Activated naive CD4-positive, alpha-beta T cell treated with Interleukin-2 at 50 U/mL for 16 hours (primary cell): ENCODE measurements at regions not wholly inside any gene's neighbourhood (a gene's known extent, or its start where the extent isn't known, plus 50 kb on each side); places are given as distances from the start of the nearest gene placed in this dataset.
"Not testable (repeated sequence)": the region's sequence is repeated elsewhere in the genome, so short reads cannot be mapped to it uniquely, and the experiment has no call there.

Experiments
- DNase-seq: peaks from one replicate; pipeline ENCODE4 v3.0.0-alpha.2; 2020

GRCh38 chr10:114708084-114708483 lies 50.0 kb upstream of the ABLIM1 start:
- DNase-seq = no peak

GRCh38 chr10:114708717-114709335 lies 50.8 kb upstream of the ABLIM1 start:
- no peak for DNase-seq

- no peak for DNase-seq
Observed at GRCh38 chr10:114709984-114710383, 51.9 kb upstream of the ABLIM1 start.

GRCh38 chr10:114711176-114711868 lies 53.2 kb upstream of the ABLIM1 start:
- DNase-seq = no peak

DNA sequence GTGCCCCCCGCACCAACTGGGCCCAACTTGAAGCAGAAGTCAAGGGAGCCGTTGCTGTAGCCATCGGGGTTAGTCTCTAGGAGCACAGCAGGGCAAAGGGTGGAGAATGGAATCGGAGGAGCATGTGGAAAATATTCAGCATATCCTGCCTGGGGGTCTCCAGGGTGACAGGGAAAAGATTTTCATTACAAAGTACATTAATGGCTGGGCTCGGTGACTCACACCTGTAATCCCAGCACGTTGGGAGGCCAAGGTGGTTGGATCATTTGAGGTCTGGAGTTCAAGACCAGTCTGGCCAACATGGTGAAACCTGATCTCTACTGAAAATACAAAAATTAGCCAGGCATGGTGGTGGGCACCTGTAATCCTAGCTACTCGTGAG lies 53.8 kb upstream of the ABLIM1 start:
- DNase-seq = no peak

GRCh38 chr10:114713525-114714090 lies 55.5 kb upstream of the ABLIM1 start:
- no peak for DNase-seq

DNA sequence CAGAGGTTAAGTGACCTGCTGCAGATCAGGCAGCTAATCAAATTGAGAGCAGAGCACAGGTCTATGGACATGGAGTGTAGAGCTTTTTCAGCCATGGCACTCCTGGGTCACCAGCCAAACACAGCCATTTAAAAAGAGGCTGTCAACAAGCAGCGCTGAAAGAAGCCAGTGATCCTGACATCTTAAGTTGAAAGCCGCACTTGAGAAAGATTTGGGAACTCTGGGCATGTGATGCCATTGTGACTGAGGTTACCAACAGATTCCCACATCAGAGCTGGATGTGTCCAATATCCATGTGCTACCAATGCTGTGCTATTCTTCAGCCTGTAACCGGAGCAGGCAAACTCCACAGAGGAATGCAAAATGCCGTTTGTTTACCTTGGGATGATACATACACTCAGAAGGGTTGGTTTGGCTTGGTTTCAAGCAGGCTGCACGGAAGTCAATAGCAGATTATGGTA lies 56.2 kb upstream of the ABLIM1 start:
- no peak for DNase-seq

DNA sequence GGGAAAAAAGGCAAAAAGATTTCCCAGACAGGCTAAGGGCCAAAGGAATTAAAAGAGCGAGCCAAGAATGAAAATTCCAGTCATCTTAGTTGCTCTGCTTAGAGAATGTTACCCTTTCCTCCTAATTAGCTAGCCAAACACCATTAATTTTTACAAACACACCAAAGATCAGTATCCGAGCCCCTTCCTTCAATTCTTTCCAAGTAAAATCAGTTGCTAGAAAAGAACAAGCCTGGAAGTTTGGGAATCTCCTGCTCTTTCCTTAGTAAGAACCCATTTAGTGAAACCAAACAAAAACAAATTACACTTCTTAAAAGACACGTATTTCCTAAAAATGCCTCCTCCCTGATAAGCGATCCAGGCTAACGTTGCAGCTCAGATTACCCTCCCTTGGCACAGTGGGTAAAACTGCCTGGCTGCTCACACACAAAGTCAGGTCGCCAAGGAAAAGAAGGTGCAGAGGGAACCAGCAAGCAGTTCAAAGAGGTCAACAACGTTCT lies 57.1 kb upstream of the ABLIM1 start:
- DNase-seq = no peak

- no peak for DNase-seq
Observed at GRCh38 chr10:114716811-114717404, 58.8 kb upstream of the ABLIM1 start.

DNA sequence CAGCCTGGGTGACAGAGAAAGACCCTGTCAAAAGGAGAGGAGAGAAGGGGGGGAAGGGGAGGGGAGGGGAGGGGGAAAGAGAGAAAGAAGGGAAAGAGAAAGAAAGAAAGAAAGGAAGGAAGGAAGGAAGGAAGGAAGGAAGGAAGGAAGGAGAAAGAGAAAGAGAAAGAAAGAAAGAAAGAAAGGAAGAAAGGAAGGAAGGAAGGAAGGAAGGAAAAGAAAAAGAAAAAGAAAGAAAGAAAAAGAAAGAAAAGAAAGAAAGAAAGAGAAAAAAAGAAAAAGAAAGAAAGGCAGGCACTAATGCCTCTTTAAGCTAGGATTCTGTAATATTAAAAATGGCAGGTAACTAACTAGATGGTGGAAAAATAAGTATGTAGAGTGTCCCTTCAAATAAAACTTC lies 59.8 kb upstream of the ABLIM1 start:
- not testable (repeated sequence) for DNase-seq

DNA sequence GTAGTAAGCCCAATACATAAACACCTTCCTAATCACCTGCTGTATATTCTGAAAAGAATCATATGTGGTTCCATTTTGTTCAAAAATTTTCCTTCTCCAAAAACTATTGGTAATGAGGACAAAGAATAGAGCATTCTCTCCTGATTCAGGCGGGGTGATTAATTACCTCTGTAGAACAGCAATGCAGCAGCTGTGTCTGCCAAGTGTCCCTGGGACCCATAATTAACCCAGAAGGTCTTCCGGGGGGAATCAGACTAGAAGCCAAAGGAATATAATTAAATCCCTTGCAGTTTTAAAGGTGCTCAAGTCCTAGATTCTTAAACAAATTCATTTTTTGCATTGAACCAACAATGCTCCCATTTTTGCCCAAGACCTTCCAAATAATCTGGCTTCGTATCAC lies 60.3 kb upstream of the ABLIM1 start:
- DNase-seq = no peak

DNA sequence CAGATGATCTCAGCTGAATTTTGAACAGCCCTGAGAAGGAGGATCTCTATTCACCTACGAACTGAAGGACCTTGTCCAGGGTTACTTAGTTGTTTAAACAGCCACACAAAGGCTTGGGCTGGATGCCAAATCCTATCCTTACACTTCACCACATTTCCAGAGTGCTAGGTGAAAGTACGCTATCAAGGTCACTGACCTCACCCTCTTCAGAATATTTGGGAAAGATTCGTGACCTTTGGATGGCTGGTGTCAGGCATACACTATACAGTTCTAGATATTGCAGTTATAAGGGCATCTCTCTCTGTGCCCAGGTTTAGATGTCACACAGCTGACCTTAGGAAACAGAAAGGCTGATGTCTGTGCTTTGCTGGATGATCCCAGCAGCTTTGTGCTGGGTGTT lies 61.2 kb upstream of the ABLIM1 start:
- DNase-seq = no peak

DNA sequence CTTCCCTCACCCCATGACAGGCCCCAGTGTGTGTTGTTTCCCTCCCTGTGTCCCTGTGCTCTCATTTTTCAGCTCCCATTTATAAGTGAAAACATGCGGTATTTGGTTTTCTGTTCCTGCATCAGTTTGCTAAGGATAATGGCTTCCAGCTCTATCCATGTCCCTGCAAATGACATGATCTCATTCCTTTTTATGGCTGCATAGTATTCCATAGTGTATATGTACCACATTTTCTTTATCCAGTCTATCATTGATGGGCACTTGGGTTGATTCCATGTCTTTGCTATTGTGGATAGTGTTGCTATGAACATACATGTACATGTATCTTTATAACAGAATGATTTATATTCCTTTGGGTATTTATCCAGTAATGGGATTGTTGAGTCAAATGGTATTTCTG lies 61.9 kb upstream of the ABLIM1 start:
- not testable (repeated sequence) for DNase-seq

- no peak for DNase-seq
Observed at GRCh38 chr10:114720685-114721278, 62.7 kb upstream of the ABLIM1 start.

DNA sequence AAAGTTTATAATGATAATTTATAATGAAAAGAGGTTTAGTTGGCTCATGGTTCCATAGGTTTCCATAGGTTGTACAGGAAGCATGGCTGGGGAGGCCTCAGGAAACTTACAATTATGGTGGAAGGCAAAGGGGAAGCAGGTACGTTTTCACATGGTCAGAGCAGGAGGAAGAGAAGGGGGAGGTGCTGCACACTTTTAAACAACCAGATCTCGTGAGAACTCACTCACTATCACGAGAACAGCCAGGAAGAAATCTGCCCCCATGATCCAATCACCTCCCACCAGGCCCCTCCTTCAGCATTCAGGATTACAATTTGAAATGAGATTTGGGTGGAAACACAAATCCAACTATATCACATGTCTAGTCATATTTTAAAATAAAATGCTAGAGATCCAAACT lies 64.1 kb upstream of the ABLIM1 start:
- DNase-seq = not testable (repeated sequence)

GRCh38 chr10:114723361-114723760 lies 65.3 kb upstream of the ABLIM1 start:
- DNase-seq = no peak

GRCh38 chr10:114723991-114724715 lies 66.1 kb upstream of the ABLIM1 start:
- no peak for DNase-seq

GRCh38 chr10:114724716-114725106 lies 66.6 kb upstream of the ABLIM1 start:
- DNase-seq = no peak

GRCh38 chr10:114726820-114727271 lies 68.8 kb upstream of the ABLIM1 start:
- no peak for DNase-seq

GRCh38 chr10:114728325-114728724 lies 70.2 kb upstream of the ABLIM1 start:
- DNase-seq = no peak

DNA sequence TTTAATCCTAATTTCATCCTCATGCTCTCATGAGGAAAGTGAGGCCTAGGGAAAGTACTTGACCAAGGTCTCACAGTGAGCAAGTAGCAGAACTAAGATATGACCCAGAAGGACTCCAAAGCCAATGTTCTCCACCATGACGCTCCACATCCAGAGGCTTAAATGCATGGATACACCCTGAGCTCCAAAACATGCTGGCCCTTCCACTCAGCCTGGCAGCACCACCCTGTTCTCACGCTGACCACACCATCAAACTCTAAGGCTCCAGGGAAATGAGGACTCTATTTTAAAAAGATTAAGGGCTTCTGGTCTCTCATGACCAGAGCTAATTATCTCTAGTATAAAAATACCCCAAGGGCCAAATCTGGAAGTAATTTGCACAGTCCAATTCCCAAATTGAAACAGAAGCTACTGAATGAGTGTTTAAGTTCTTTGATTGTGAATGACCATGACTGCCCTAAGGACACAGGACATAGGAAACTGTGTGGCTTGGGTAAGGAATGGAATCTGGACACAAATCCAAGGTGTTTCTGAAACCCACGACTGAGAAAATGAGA lies 71.1 kb upstream of the ABLIM1 start:
- DNase-seq = no peak

DNA sequence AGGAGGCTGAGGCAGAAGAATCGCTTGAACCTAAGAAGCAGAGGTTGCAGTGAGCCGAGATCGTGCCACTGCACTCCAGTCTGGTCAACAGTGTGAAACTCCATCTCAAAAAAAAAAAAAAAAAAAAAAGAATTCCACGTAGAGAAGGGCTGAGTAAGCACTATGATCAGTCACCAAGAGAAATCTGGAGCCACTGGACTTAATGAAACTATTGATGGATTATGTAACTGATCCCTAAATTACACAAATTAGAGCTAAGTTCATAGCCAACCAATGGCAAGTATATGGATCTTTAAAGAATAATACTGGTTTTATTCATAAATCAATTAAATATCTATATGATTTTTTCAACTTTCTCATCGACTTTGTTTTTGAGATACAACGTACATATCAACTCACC lies 72.2 kb upstream of the ABLIM1 start:
- no peak for DNase-seq
